GM12864 (cell line): ENCODE measurements at regions not wholly inside any gene's neighbourhood (a gene's known extent, or its start where the extent isn't known, plus 50 kb on each side); places are given as distances from the start of the nearest gene placed in this dataset.

Experiments
- DNase-seq: peaks from one replicate; pipeline ENCODE4 v3.0.0-alpha.2; 2011; ENCODE audit warnings: low read depth
- H3K4me3 ChIP-seq: 2 replicates; pipeline ENCODE4 v1.5.1; 2011; ENCODE audit warnings: mild to moderate bottlenecking, low read depth, low read length, control low read depth
- TF ChIP-seq, protein P1 (sequence below): IDR thresholded peaks from 2 replicates; pipeline ENCODE4 v1.5.1; 2011; ENCODE audit warnings: low read depth, mild to moderate bottlenecking, moderate library complexity, low read length, control low read depth, inconsistent platforms; ENCODE audit errors: missing control alignments

DNA sequence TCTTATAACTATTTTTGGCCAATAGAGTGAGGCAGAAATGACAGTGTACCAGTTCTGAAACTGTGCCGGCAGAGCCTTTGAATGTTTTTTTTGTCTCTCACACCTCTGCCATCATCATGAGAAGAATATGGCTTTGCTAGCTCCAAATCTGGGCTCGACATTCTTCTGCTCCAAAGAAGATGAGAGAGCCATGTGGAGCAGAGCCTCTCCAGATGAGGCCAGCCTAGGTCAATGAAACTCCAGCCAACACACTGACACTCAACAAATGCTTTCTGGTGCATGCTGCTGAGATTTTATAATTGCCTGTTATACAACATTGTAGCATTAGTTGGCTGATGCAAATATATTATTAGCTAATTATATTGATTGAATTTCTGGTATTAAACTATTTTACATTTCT is 154.7 kb downstream of the SLC38A4 start:
- no peak overlapping the region for H3K4me3 ChIP-seq
- TF ChIP-seq, protein P1, sequence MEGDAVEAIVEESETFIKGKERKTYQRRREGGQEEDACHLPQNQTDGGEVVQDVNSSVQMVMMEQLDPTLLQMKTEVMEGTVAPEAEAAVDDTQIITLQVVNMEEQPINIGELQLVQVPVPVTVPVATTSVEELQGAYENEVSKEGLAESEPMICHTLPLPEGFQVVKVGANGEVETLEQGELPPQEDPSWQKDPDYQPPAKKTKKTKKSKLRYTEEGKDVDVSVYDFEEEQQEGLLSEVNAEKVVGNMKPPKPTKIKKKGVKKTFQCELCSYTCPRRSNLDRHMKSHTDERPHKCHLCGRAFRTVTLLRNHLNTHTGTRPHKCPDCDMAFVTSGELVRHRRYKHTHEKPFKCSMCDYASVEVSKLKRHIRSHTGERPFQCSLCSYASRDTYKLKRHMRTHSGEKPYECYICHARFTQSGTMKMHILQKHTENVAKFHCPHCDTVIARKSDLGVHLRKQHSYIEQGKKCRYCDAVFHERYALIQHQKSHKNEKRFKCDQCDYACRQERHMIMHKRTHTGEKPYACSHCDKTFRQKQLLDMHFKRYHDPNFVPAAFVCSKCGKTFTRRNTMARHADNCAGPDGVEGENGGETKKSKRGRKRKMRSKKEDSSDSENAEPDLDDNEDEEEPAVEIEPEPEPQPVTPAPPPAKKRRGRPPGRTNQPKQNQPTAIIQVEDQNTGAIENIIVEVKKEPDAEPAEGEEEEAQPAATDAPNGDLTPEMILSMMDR: no peak
- no peak for DNase-seq

DNA sequence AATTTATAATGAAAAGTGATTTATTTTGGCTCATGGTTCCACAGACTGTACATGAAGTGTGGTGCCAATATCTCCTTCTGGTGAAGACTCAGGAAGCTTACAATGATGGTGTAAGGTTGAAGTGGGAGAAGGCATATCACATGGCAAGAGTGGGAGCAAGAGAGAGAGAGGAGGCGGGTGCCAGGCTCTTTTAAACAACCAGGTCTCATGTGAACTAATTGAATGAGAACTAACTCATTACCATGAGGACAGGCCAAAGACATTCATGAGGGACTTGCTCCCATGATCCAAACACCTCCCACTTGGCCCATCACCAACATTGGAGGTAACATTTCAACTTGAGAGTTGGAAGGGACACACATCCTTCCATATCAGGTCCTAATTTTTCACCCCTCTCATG is 155.2 kb downstream of the SLC38A4 start:
- H3K4me3 ChIP-seq: no peak overlapping the region
- no peak for DNase-seq
- TF ChIP-seq, protein P1: no peak

DNA sequence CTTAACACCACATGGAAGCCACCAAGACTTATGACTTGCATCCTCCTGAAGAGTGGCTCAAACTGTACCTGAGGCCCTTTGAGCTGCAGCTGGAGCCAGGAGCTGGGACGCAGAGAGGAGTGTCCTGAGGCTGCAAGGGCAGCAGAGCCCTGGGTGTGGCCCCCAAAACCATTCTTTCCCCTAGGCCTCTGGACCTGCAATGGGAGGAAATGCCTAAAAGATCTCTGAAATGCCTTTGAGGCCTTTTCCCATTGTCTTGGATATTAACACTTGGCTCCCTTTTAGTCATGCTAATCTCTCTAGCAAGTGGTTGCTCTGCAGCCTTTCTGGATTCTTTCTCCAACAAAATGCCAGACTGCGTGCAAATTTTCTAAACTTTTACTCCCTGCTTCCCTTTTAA is 156.1 kb downstream of the SLC38A4 start:
- no peak for DNase-seq
- TF ChIP-seq, protein P1: no peak
- H3K4me3 ChIP-seq: no peak overlapping the region

GRCh38 chr12:46667551-46667950 is 158.2 kb downstream of the SLC38A4 start:
- TF ChIP-seq, protein P1: no peak
- DNase-seq: no peak
- H3K4me3 ChIP-seq: no peak overlapping the region

GRCh38 chr12:46664761-46665287 is 161.0 kb downstream of the SLC38A4 start:
- peak; percentile 10 for DNase-seq
- TF ChIP-seq, protein P1: no peak
- no peak overlapping the region for H3K4me3 ChIP-seq

- H3K4me3 ChIP-seq: no peak overlapping the region
- DNase-seq: no peak
- TF ChIP-seq, protein P1: no peak
Observed at GRCh38 chr12:46663318-46663717, 162.5 kb downstream of the SLC38A4 start.

GRCh38 chr12:46661110-46661845 is 164.5 kb downstream of the SLC38A4 start:
- H3K4me3 ChIP-seq: no peak overlapping the region
- TF ChIP-seq, protein P1: peak; percentile 75
- DNase-seq: peak; percentile 57
